DMS153 treated with DMSO at 0.1 percent for 48 hours (cell line): ENCODE measurements at regions not wholly inside any gene's neighbourhood (a gene's known extent, or its start where the extent isn't known, plus 50 kb on each side); places are given as distances from the start of the nearest gene placed in this dataset.
"Not testable (repeated sequence)": the region's sequence is repeated elsewhere in the genome, so short reads cannot be mapped to it uniquely, and the experiment has no call there.

Experiments
- DNase-seq: peaks from one replicate; lab custom pipeline; 2025; ENCODE audit not compliant: unreplicated experiment; lab: John Stamatoyannopoulos, UW

- DNase-seq, result no peak
These were observed 300.0 kb upstream of the ALG10B start for GRCh38 chr12:38016602-38017001.

- DNase-seq, result no peak
These were observed 290.7 kb upstream of the ALG10B start for GRCh38 chr12:38025916-38026315.

GRCh38 chr12:38053113-38053512 lies 263.5 kb upstream of the ALG10B start:
- no peak for DNase-seq

GRCh38 chr12:38053655-38054464 lies 262.7 kb upstream of the ALG10B start:
- no peak for DNase-seq

- DNase-seq, result no peak
These were observed 259.6 kb upstream of the ALG10B start for GRCh38 chr12:38056701-38057689.

GRCh38 chr12:38099686-38100085 lies 216.9 kb upstream of the ALG10B start:
- no peak for DNase-seq

GRCh38 chr12:38101753-38102152 lies 214.8 kb upstream of the ALG10B start:
- no peak for DNase-seq

- DNase-seq, result no peak
These were observed 214.4 kb upstream of the ALG10B start for GRCh38 chr12:38102197-38102596.

GRCh38 chr12:38110026-38110699 lies 206.4 kb upstream of the ALG10B start:
- DNase-seq, result no peak

- no peak for DNase-seq
These were observed 202.6 kb upstream of the ALG10B start for GRCh38 chr12:38113991-38114390.

- no peak for DNase-seq
These were observed 199.6 kb upstream of the ALG10B start for GRCh38 chr12:38116968-38117367.

GRCh38 chr12:38118632-38119031 lies 197.9 kb upstream of the ALG10B start:
- DNase-seq, result no peak

- no peak for DNase-seq
These were observed 196.1 kb upstream of the ALG10B start for GRCh38 chr12:38120438-38120837.

GRCh38 chr12:38123028-38123427 lies 193.5 kb upstream of the ALG10B start:
- DNase-seq, result not testable (repeated sequence)

- DNase-seq, result no peak
These were observed 192.9 kb upstream of the ALG10B start for GRCh38 chr12:38123566-38124246.

- no peak for DNase-seq
These were observed 192.1 kb upstream of the ALG10B start for GRCh38 chr12:38124247-38125012.

- no peak for DNase-seq
These were observed 184.4 kb upstream of the ALG10B start for GRCh38 chr12:38132139-38132538.

GRCh38 chr12:38137287-38137686 lies 179.3 kb upstream of the ALG10B start:
- DNase-seq, result no peak

- no peak for DNase-seq
These were observed 178.9 kb upstream of the ALG10B start for GRCh38 chr12:38137716-38138115.
